WTC11 (cell line): ENCODE measurements at regions not wholly inside any gene's neighbourhood (a gene's known extent, or its start where the extent isn't known, plus 50 kb on each side); places are given as distances from the start of the nearest gene placed in this dataset.
"Not testable (repeated sequence)": the region's sequence is repeated elsewhere in the genome, so short reads cannot be mapped to it uniquely, and the experiment has no call there.

ENCODE experiments used
- ATAC-seq: fragments of 200-7000 bp; cut with Tn5 transposase; 2 replicates; pipeline ENCODE4 v1.10.0; 2021; ENCODE audit warnings: mild to moderate bottlenecking, moderate library complexity
- CTCF ChIA-PET: fragments of 300-600 bp; sonication (Branson Sonifier 250); formaldehyde crosslinking; loops from one replicate; lab custom pipeline; 2021; ENCODE audit warnings: antibody characterized with exemption; lab: Charles Lee
- POLR2A ChIA-PET: fragments of 350-600 bp; sonication (Branson Sonifier 250); formaldehyde crosslinking; loops from one replicate; lab custom pipeline; 2021; ENCODE audit warnings: antibody characterized with exemption; lab: Charles Lee
- DNase-seq: peaks from one replicate; pipeline ENCODE4 v3.0.0; 2021; ENCODE audit warnings: low spot score
- H3K27ac Mint-ChIP-seq: 2 replicates; pipeline ENCODE4 v1.8.0; 2021; ENCODE audit warnings: mixed read lengths
- H3K27me3 Mint-ChIP-seq: 2 replicates; pipeline ENCODE4 v1.8.0; 2021; ENCODE audit warnings: low read depth, mild to moderate bottlenecking, moderate library complexity, mixed read lengths
- H3K36me3 Mint-ChIP-seq: 2 replicates; pipeline ENCODE4 v1.8.0; 2021; ENCODE audit warnings: mixed read lengths
- H3K4me1 Mint-ChIP-seq: 2 replicates; pipeline ENCODE4 v1.8.0; 2022; ENCODE audit warnings: mixed read lengths
- H3K4me3 Mint-ChIP-seq: 2 replicates; pipeline ENCODE4 v1.8.0; 2021; ENCODE audit warnings: mild to moderate bottlenecking, moderate library complexity, mixed read lengths
- H3K9me3 Mint-ChIP-seq: 2 replicates; pipeline ENCODE4 v1.8.0; 2021; ENCODE audit warnings: mixed read lengths
- AFF4 ChIP-seq: sonication (generic); formaldehyde crosslinking; IDR thresholded peaks from 2 replicates; pipeline ENCODE4 v1.8.1; 2023; ENCODE audit warnings: mild to moderate bottlenecking, missing genetic modification reagents, borderline replicate concordance
- CBFB ChIP-seq: sonication (generic); formaldehyde crosslinking; IDR thresholded peaks from 2 replicates; pipeline ENCODE4 v1.8.1; 2022; ENCODE audit warnings: mild to moderate bottlenecking, low read depth, missing genetic modification reagents
- FOXK1 ChIP-seq: sonication (generic); formaldehyde crosslinking; IDR thresholded peaks from 2 replicates; pipeline ENCODE4 v1.8.0; 2022; ENCODE audit warnings: mild to moderate bottlenecking, moderate library complexity, missing genetic modification reagents
- HMGA2 ChIP-seq: fragments of 250-450 bp; sonication (Bioruptor Pico); IDR thresholded peaks from 2 replicates; pipeline ENCODE4 v1.4.0; 2021; ENCODE audit warnings: mild to moderate bottlenecking, moderate library complexity
- NR1H2 ChIP-seq: sonication (generic); formaldehyde crosslinking; IDR thresholded peaks from 2 replicates; pipeline ENCODE4 v1.9.0; 2021; ENCODE audit warnings: mild to moderate bottlenecking, moderate library complexity, missing genetic modification reagents
- PRRX2 ChIP-seq: fragments of 250-450 bp; sonication (Bioruptor Pico); IDR thresholded peaks from 2 replicates; pipeline ENCODE4 v1.8.0; 2021; ENCODE audit warnings: mild to moderate bottlenecking
- SMAD4 ChIP-seq: sonication (generic); formaldehyde crosslinking; IDR thresholded peaks from 2 replicates; pipeline ENCODE4 v1.8.0; 2022; ENCODE audit warnings: mild to moderate bottlenecking, missing genetic modification reagents
- SOX15 ChIP-seq: fragments of 250-450 bp; sonication (Bioruptor Pico); IDR thresholded peaks from 2 replicates; pipeline ENCODE4 v1.9.0; 2021; ENCODE audit warnings: mild to moderate bottlenecking
- ZNF219 ChIP-seq: sonication (generic); formaldehyde crosslinking; IDR thresholded peaks from 2 replicates; pipeline ENCODE4 v1.8.0; 2023; ENCODE audit warnings: missing genetic modification reagents, mild to moderate bottlenecking, borderline replicate concordance
- ZNF396 ChIP-seq: fragments of 250-450 bp; sonication (Bioruptor Pico); IDR thresholded peaks from 2 replicates; pipeline ENCODE4 v1.8.0; 2021; ENCODE audit warnings: mild to moderate bottlenecking, moderate library complexity, borderline replicate concordance
- ZNF423 ChIP-seq: fragments of 250-450 bp; sonication (Bioruptor Pico); IDR thresholded peaks from 2 replicates; pipeline ENCODE4 v2.1.2; 2022; ENCODE audit warnings: mild to moderate bottlenecking, moderate library complexity
- ZNF671 ChIP-seq: fragments of 250-450 bp; sonication (Bioruptor Pico); IDR thresholded peaks from 2 replicates; pipeline ENCODE4 v1.8.0; 2021; ENCODE audit warnings: mild to moderate bottlenecking
- TF ChIP-seq, protein P1 (sequence below): sonication (generic); formaldehyde crosslinking; IDR thresholded peaks from 2 replicates; pipeline ENCODE4 v1.8.1; 2023; ENCODE audit warnings: mild to moderate bottlenecking, missing genetic modification reagents
- TF ChIP-seq, protein P2 (sequence below): sonication (generic); formaldehyde crosslinking; IDR thresholded peaks from 2 replicates; pipeline ENCODE4 v1.8.0; 2023; ENCODE audit warnings: missing genetic modification reagents
- TF ChIP-seq, protein P3 (sequence below): sonication (generic); formaldehyde crosslinking; IDR thresholded peaks from 2 replicates; pipeline ENCODE4 v1.8.0; 2022; ENCODE audit warnings: missing genetic modification reagents
- TF ChIP-seq, protein P4 (sequence below): sonication (generic); formaldehyde crosslinking; IDR thresholded peaks from 2 replicates; pipeline ENCODE4 v1.8.1; 2023; ENCODE audit warnings: mild to moderate bottlenecking, missing genetic modification reagents, moderate library complexity

GRCh38 chrX:51257490-51257889 lies 75.1 kb upstream of the NUDT10 start:
- Mint-ChIP-seq H3K9me3 (peaks cover 9% of the 10 kb centered on the region), H3K4me3 (no peak overlapping the region), H3K27me3 (no peaks in the 10 kb centered on the region), H3K36me3 (no peaks in the 10 kb centered on the region)
- ChIA-PET CTCF (no interaction called here), POLR2A (no interaction called here)
- no peak for DNase-seq
- TF ChIP-seq, protein P1, sequence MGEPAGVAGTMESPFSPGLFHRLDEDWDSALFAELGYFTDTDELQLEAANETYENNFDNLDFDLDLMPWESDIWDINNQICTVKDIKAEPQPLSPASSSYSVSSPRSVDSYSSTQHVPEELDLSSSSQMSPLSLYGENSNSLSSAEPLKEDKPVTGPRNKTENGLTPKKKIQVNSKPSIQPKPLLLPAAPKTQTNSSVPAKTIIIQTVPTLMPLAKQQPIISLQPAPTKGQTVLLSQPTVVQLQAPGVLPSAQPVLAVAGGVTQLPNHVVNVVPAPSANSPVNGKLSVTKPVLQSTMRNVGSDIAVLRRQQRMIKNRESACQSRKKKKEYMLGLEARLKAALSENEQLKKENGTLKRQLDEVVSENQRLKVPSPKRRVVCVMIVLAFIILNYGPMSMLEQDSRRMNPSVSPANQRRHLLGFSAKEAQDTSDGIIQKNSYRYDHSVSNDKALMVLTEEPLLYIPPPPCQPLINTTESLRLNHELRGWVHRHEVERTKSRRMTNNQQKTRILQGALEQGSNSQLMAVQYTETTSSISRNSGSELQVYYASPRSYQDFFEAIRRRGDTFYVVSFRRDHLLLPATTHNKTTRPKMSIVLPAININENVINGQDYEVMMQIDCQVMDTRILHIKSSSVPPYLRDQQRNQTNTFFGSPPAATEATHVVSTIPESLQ (CRISPR knock-in tag) = no peak
- TF ChIP-seq ZNF423 (CRISPR knock-in tag) (no peak), NR1H2 (CRISPR knock-in tag) (no peak), SOX15 (CRISPR knock-in tag) (no peak), HMGA2 (CRISPR knock-in tag) (no peak), FOXK1 (CRISPR knock-in tag) (no peak), CBFB (CRISPR knock-in tag) (no peak), ZNF671 (CRISPR knock-in tag) (no peak), ZNF219 (CRISPR knock-in tag) (no peak), ZNF396 (CRISPR knock-in tag) (no peak), SMAD4 (CRISPR knock-in tag) (no peak), PRRX2 (no peak), AFF4 (no peak)
- TF ChIP-seq, protein P2, sequence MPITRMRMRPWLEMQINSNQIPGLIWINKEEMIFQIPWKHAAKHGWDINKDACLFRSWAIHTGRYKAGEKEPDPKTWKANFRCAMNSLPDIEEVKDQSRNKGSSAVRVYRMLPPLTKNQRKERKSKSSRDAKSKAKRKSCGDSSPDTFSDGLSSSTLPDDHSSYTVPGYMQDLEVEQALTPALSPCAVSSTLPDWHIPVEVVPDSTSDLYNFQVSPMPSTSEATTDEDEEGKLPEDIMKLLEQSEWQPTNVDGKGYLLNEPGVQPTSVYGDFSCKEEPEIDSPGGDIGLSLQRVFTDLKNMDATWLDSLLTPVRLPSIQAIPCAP (CRISPR knock-in tag) = no peak
- TF ChIP-seq, protein P3, sequence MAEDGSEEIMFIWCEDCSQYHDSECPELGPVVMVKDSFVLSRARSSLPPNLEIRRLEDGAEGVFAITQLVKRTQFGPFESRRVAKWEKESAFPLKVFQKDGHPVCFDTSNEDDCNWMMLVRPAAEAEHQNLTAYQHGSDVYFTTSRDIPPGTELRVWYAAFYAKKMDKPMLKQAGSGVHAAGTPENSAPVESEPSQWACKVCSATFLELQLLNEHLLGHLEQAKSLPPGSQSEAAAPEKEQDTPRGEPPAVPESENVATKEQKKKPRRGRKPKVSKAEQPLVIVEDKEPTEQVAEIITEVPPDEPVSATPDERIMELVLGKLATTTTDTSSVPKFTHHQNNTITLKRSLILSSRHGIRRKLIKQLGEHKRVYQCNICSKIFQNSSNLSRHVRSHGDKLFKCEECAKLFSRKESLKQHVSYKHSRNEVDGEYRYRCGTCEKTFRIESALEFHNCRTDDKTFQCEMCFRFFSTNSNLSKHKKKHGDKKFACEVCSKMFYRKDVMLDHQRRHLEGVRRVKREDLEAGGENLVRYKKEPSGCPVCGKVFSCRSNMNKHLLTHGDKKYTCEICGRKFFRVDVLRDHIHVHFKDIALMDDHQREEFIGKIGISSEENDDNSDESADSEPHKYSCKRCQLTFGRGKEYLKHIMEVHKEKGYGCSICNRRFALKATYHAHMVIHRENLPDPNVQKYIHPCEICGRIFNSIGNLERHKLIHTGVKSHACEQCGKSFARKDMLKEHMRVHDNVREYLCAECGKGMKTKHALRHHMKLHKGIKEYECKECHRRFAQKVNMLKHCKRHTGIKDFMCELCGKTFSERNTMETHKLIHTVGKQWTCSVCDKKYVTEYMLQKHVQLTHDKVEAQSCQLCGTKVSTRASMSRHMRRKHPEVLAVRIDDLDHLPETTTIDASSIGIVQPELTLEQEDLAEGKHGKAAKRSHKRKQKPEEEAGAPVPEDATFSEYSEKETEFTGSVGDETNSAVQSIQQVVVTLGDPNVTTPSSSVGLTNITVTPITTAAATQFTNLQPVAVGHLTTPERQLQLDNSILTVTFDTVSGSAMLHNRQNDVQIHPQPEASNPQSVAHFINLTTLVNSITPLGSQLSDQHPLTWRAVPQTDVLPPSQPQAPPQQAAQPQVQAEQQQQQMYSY (CRISPR knock-in tag) = no peak
- TF ChIP-seq, protein P4, sequence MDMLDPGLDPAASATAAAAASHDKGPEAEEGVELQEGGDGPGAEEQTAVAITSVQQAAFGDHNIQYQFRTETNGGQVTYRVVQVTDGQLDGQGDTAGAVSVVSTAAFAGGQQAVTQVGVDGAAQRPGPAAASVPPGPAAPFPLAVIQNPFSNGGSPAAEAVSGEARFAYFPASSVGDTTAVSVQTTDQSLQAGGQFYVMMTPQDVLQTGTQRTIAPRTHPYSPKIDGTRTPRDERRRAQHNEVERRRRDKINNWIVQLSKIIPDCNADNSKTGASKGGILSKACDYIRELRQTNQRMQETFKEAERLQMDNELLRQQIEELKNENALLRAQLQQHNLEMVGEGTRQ (CRISPR knock-in tag) = no peak
- TF ChIP-seq, all 79 proteins: peak for 0
- Mint-ChIP-seq H3K4me1 (no peaks in the 10 kb centered on the region), H3K27ac (no peak overlapping the region)
- no peak for ATAC-seq

DNA sequence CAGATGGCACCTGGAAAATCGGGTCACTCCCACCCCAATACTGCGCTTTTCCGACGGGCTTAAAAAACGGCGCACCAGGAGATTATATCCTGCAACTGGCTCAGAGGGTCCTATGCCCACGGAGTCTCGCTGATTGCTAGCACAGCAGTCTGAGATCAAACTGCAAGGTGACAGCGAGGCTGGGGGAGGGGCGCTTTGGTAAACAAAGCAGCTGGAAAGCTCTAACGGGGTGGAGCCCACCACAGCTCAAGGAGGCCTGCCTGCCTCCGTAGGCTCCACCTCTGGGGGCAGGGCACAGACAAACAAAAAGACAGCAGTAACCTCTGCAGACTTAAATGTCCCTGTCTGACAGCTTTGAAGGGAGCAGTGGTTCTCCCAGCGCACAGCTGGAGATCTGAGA lies 70.4 kb upstream of the NUDT10 start:
- DNase-seq (peak; percentile 51), ATAC-seq (peak; percentile 47)
- peak overlapping the region; percentile 60 for H3K4me3 Mint-ChIP-seq
- H3K27me3 Mint-ChIP-seq, CTCF ChIA-PET, POLR2A ChIA-PET, H3K36me3 Mint-ChIP-seq, H3K4me1 Mint-ChIP-seq, H3K27ac Mint-ChIP-seq, H3K9me3 Mint-ChIP-seq: not testable (repeated sequence)
- TF ChIP-seq FOXK1 (CRISPR knock-in tag) = peak; percentile 31; the same call in 1 of the 2 replicates
